ENCODE measurements at regions not wholly inside any gene's neighbourhood (a gene's known extent, or its start where the extent isn't known, plus 50 kb on each side); places are given as distances from the start of the nearest gene placed in this dataset.

- no peak for TF ChIP-seq POLR2A (IDR thresholded peaks at IDR 0.05; ENCODE audit: low read depth, low read length)
- TF ChIP-seq POU2F2 (IDR thresholded peaks at IDR 0.05; ENCODE audit: low read depth, low read length) = no peak
- no peak for TF ChIP-seq POLR2AphosphoS5 (IDR thresholded peaks at IDR 0.05; ENCODE audit: low read depth, low read length)
- TF ChIP-seq SPI1 (IDR thresholded peaks at IDR 0.05; ENCODE audit: low read depth, low read length) = no peak
- no peak for TF ChIP-seq TAF1 (IDR thresholded peaks at IDR 0.05; ENCODE audit: low read depth, low read length)
- TF ChIP-seq PAX5 (IDR thresholded peaks at IDR 0.05; ENCODE audit: insufficient read depth, low read length, severe bottlenecking) = no peak
These were observed 66.5 kb downstream of the GLI2 start for GRCh38 chr2:120802158-120802557.
